Muscle of leg (tissue), 3 donors: ENCODE measurements at regions not wholly inside any gene's neighbourhood (a gene's known extent, or its start where the extent isn't known, plus 50 kb on each side); places are given as distances from the start of the nearest gene placed in this dataset.

Source experiments
- DNase-seq: peaks from one replicate; pipeline ENCODE4 v3.0.0; 2013
- H3K27ac ChIP-seq: one replicate; pipeline ENCODE4 v1.5.1; 2013; ENCODE audit warnings: mild to moderate bottlenecking, low read length, control low read depth
- H3K27me3 ChIP-seq: one replicate; pipeline ENCODE4 v1.6.1; 2013; ENCODE audit warnings: low read length; ENCODE audit not compliant: control insufficient read depth, insufficient read depth
- H3K36me3 ChIP-seq: one replicate; pipeline ENCODE4 v1.6.1; 2013; ENCODE audit warnings: low read length; ENCODE audit not compliant: control insufficient read depth, insufficient read depth
- H3K4me1 ChIP-seq: one replicate; pipeline ENCODE4 v1.6.1; 2013; ENCODE audit warnings: low read length; ENCODE audit not compliant: control insufficient read depth, insufficient read depth
- H3K4me3 ChIP-seq: one replicate; pipeline ENCODE4 v1.5.1; 2013; ENCODE audit warnings: low read length, control low read depth
- H3K9me3 ChIP-seq: replicated peaks from 2 replicates; pipeline ENCODE4 v1.6.1; 2013; ENCODE audit warnings: low read depth, low read length; ENCODE audit not compliant: control insufficient read depth
- WGBS: methylation state at CpG from one replicate; pipeline ENCODE4 v1.1.5; 2013; ENCODE audit warnings: missing lambda C conversion rate; ENCODE audit not compliant: insufficient coverage; 5-methylcytosine and 5-hydroxymethylcytosine counted together

- Histone ChIP-seq H3K4me3 (no peak overlapping the region), H3K27ac (no peak overlapping the region), H3K4me1 (no peaks in the 10 kb centered on the region), H3K27me3 (no peaks in the 10 kb centered on the region), H3K9me3 (peaks cover 3% of the 10 kb centered on the region), H3K36me3 (no peaks in the 10 kb centered on the region)
- WGBS = no CpG with 5 or more reads among the region's 6 CpGs
- DNase-seq = peak; percentile 38
These were observed 748.1 kb downstream of the NR2F2 start for GRCh38 chr15:97078591-97078990.

GRCh38 chr15:97081666-97082226 is 751.2 kb downstream of the NR2F2 start:
- H3K27me3 ChIP-seq = peaks cover 5% of the 10 kb centered on the region
- H3K9me3 ChIP-seq = no peaks in the 10 kb centered on the region
- H3K27ac ChIP-seq = no peak overlapping the region
- 81% methylated on average over 5 of the region's 6 CpGs for WGBS
- H3K4me1 ChIP-seq = no peaks in the 10 kb centered on the region
- no peak overlapping the region for H3K4me3 ChIP-seq
- no peak for DNase-seq
- no peaks in the 10 kb centered on the region for H3K36me3 ChIP-seq

DNA sequence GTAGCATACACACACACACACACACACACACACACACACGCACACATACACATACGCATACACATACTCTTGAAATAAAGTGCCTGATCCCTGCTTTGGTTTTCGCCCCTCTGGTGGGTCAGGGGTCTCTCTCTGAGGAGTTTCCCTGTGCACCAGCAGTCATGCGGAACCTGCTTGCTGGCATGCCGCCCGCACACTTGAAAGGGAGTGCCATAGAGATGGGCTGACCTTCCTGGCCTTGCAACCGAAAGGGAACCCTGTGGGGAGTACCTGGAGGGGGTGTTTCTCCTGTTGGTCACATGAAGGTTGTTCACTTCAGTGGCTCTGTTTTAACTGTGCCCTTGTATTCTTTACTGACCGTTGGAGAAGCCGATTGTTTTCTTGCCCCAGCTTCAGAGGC is 752.3 kb downstream of the NR2F2 start:
- no peaks in the 10 kb centered on the region for H3K36me3 ChIP-seq
- H3K9me3 ChIP-seq = no peaks in the 10 kb centered on the region
- 84% methylated on average over 5 of the region's 9 CpGs for WGBS
- H3K27ac ChIP-seq = no peak overlapping the region
- no peak overlapping the region for H3K4me3 ChIP-seq
- DNase-seq = no peak
- H3K4me1 ChIP-seq = no peaks in the 10 kb centered on the region
- H3K27me3 ChIP-seq = peaks cover 5% of the 10 kb centered on the region

DNA sequence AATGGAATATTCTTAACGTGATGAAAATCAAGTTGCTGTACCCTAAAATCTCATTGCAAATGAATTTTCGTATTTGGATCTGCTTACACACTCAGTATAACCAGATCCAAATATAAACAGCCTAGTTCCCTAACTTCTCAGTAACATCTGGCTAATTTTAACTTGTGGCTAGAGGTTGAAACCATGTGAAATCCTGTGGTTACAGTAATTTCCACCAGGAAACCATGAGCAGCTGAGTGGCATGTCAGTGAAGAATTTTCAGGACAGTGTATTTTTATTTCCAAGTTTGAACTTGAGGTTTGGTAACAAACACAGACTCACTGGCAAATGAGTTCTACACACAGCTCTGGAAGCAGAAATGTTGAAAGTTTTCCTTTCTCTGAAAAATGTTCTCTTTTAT is 754.1 kb downstream of the NR2F2 start:
- H3K27me3 ChIP-seq = peaks cover 5% of the 10 kb centered on the region

GRCh38 chr15:97085731-97086130 is 755.2 kb downstream of the NR2F2 start:
- WGBS = 57% methylated on average over 7 of the region's 13 CpGs
- Histone ChIP-seq H3K27ac (no peak overlapping the region), H3K27me3 (peaks cover 5% of the 10 kb centered on the region), H3K4me1 (no peaks in the 10 kb centered on the region), H3K4me3 (no peak overlapping the region), H3K9me3 (no peaks in the 10 kb centered on the region), H3K36me3 (no peaks in the 10 kb centered on the region)
- no peak for DNase-seq

More for the DNA sequence above, 754.1 kb downstream of the NR2F2 start:
- Histone ChIP-seq H3K4me3 (no peak overlapping the region), H3K27ac (no peak overlapping the region), H3K4me1 (no peaks in the 10 kb centered on the region), H3K9me3 (no peaks in the 10 kb centered on the region), H3K36me3 (no peaks in the 10 kb centered on the region)
- DNase-seq = no peak
- WGBS = no CpG with 5 or more reads among the region's 2 CpGs

DNA sequence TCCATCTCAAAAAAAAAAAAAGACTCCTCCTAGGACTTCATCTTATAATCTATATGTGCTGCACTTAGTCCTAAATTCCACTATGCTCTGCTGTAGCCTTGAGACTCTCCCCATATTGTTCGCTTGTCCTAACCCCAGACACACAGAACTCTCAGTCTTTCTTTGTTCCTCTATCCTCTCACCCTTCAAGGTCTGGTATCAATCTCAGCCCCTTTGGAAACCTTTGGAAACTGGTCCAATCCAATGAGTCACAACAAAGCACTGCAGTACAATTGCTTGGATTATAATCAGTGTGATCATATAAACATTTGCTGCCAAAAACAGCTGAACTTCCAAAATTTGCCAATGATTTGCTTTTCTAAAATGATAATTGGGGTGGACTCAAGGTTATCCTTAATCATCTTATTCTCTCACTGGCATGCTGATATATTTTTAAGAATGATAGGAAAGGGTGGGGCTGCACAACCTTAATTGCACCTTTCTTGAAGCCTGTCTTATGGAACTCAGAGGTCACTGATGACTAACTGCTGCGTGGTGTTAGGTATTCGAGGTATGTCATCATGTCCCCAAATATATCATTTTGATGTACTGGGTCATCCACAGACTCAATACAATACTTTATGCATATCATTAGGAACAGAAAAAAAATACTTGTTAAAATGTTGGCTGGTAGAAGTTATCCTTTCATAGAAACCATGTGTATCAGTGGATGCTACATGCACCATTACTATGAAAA is 756.7 kb downstream of the NR2F2 start:
- Histone ChIP-seq H3K9me3 (no peaks in the 10 kb centered on the region), H3K36me3 (no peaks in the 10 kb centered on the region), H3K27me3 (peaks cover 5% of the 10 kb centered on the region), H3K4me1 (no peaks in the 10 kb centered on the region), H3K27ac (no peak overlapping the region), H3K4me3 (no peak overlapping the region)
- 80% methylated on average over 1 of the region's 3 CpGs for WGBS
- DNase-seq = peak; percentile 14

GRCh38 chr15:97091093-97091492 is 760.6 kb downstream of the NR2F2 start:
- Histone ChIP-seq H3K27ac (no peak overlapping the region), H3K36me3 (no peaks in the 10 kb centered on the region)
- no CpG with 5 or more reads among the region's 1 CpG for WGBS

DNA sequence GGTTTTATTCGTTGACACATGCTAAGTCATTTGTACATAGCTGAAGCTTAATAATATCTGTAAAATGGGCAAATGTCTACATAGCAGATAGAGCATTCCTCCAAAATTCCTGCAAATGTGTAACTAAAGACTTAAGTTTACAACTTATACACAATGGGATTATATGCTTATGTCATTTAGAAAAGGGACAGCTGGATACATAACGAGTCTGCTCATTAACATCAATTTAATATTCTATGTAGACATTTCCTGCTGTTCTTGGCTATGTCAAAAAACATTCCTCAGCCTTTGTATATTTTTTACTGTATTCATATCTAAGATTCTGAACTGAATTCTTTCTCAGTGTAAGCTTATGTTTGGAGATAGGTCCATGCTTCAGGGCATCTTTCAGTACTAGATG is 762.2 kb downstream of the NR2F2 start:
- Histone ChIP-seq H3K27me3 (no peaks in the 10 kb centered on the region), H3K4me1 (no peaks in the 10 kb centered on the region), H3K9me3 (no peaks in the 10 kb centered on the region), H3K4me3 (no peak overlapping the region), H3K36me3 (no peaks in the 10 kb centered on the region), H3K27ac (no peak overlapping the region)
- no peak for DNase-seq
- WGBS = no CpG with 5 or more reads among the region's 2 CpGs

More at GRCh38 chr15:97091093-97091492, 760.6 kb downstream of the NR2F2 start:
- H3K27me3 ChIP-seq = no peaks in the 10 kb centered on the region
- no peaks in the 10 kb centered on the region for H3K9me3 ChIP-seq
- no peaks in the 10 kb centered on the region for H3K4me1 ChIP-seq
- no peak for DNase-seq
- H3K4me3 ChIP-seq = no peak overlapping the region

DNA sequence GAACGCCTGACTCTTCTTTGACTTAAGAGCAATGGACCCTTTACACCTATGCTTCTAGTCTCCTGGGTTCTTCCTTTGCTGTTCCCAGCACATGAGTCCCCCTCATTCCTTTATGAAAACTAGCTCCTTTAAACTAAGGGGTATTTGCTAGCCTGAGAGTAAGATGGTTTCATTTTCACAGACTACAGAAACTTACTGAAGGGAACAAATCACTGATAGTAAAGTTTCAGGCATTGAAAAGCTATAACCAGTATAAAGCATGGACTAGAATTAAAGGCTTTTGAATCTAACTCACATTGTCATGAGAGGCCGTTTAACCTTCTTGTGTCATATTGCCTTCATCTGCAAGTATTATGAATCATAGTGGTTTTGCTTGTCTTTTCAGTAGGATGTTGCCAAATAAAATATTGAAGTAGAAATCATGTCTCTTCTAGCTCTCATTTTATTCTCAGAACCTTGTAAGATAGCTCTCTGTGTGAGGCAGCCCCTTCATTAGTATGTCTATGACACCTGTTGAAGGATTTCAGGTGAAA is 765.9 kb downstream of the NR2F2 start:
- DNase-seq = no peak
- no peaks in the 10 kb centered on the region for H3K9me3 ChIP-seq
- WGBS = no CpG with 5 or more reads among the region's 2 CpGs
- no peak overlapping the region for H3K27ac ChIP-seq
- H3K4me3 ChIP-seq = no peak overlapping the region
- H3K36me3 ChIP-seq = no peaks in the 10 kb centered on the region
- H3K27me3 ChIP-seq = no peaks in the 10 kb centered on the region
- H3K4me1 ChIP-seq = no peaks in the 10 kb centered on the region

DNA sequence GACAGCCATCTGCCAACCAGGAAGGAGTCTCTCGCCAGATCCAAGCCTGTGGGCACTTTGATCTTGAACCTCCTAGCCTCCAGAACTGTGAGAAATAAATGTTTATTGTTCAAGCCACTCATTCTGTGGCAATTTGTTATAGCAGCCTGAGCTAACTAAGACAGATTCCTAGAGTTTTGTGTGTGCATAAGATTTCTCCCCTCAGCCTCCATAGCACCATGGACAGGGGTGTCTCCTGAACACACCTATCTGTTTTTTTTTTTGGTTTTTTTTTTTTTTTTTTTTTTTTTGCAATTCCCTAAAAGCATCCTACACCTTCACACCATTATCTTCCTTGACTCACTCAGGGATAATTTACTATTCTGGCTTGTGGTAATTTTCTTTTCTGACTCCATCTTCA is 768.5 kb downstream of the NR2F2 start:
- no peak for DNase-seq
- Histone ChIP-seq H3K4me3 (no peak overlapping the region), H3K36me3 (no peaks in the 10 kb centered on the region), H3K9me3 (no peaks in the 10 kb centered on the region), H3K27ac (no peak overlapping the region), H3K4me1 (no peaks in the 10 kb centered on the region), H3K27me3 (no peaks in the 10 kb centered on the region)
- WGBS = no CpG with 5 or more reads among the region's 1 CpG
